Chondrocyte (in vitro differentiated cells): ENCODE measurements at regions not wholly inside any gene's neighbourhood (a gene's known extent, or its start where the extent isn't known, plus 50 kb on each side); places are given as distances from the start of the nearest gene placed in this dataset.

Experiments used
- DNase-seq: peaks from one replicate; pipeline ENCODE4 v3.0.0; 2021; ENCODE audit warnings: mixed read lengths, low spot score
- H3K27ac Mint-ChIP-seq: one replicate; pipeline ENCODE4 v1.8.0; 2021; ENCODE audit warnings: mild to moderate bottlenecking, moderate library complexity, mixed read lengths; ENCODE audit not compliant: unreplicated experiment
- H3K27me3 Mint-ChIP-seq: 2 replicates; pipeline ENCODE4 v1.8.0; 2021; ENCODE audit warnings: low read depth, mixed read lengths
- H3K36me3 Mint-ChIP-seq: 2 replicates; pipeline ENCODE4 v1.8.0; 2021; ENCODE audit warnings: low read depth, mixed read lengths
- H3K4me1 Mint-ChIP-seq: 2 replicates; pipeline ENCODE4 v1.8.0; 2021; ENCODE audit warnings: low read depth, mild to moderate bottlenecking, mixed read lengths
- H3K4me3 Mint-ChIP-seq: one replicate; pipeline ENCODE4 v1.8.0; 2021; ENCODE audit warnings: mild to moderate bottlenecking, moderate library complexity, mixed read lengths; ENCODE audit not compliant: unreplicated experiment
- H3K9me3 Mint-ChIP-seq: 2 replicates; pipeline ENCODE4 v1.8.0; 2021; ENCODE audit warnings: low read depth, mixed read lengths
- TF ChIP-seq, protein P1 (sequence below): fragments of 200-600 bp; sonication (generic); IDR thresholded peaks from 2 replicates; pipeline ENCODE4 v1.5.0; 2021; ENCODE audit warnings: antibody characterized with exemption, mild to moderate bottlenecking, moderate library complexity

DNA sequence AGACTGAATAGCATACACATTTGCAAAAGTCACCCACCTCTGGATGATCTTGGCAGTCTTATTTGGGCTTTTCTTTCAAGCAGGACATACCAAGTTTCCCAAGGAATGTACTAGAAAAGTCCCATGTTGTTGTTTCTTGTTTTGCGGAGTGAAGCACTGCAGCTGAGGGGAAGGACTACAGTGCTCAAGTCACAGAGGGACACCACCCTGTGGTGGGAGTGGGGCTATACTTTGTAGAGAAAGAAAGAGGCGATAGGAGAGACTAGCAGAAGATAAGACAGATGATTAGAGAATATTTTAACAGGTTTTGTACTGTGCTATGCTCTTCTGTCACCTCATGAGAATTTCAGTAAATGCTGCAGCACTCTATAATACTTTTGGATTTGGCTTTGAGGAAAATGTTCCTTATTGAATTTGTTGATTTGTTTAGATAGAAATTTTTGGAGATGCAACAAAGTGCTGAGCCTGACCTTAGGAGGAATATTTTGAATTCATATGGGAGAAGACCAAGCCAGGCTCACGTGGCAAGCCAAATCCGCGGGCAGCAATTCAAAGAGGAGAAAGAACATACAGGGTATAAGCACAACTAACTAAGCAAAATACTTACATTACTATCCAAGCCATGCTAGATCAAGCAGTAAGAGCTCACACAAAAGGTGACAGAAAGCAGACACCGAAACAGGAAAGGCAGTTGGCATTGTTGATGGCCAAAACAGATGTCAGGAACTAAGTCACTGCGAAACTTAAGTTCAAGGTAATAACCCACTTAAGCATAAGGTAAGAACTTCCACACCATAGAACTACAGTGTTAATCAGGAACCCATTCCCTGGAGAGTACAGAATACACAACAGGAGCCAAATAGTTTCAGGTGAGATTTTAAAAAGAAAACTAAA is 280.3 kb upstream of the INTU start:
- TF ChIP-seq, protein P1, sequence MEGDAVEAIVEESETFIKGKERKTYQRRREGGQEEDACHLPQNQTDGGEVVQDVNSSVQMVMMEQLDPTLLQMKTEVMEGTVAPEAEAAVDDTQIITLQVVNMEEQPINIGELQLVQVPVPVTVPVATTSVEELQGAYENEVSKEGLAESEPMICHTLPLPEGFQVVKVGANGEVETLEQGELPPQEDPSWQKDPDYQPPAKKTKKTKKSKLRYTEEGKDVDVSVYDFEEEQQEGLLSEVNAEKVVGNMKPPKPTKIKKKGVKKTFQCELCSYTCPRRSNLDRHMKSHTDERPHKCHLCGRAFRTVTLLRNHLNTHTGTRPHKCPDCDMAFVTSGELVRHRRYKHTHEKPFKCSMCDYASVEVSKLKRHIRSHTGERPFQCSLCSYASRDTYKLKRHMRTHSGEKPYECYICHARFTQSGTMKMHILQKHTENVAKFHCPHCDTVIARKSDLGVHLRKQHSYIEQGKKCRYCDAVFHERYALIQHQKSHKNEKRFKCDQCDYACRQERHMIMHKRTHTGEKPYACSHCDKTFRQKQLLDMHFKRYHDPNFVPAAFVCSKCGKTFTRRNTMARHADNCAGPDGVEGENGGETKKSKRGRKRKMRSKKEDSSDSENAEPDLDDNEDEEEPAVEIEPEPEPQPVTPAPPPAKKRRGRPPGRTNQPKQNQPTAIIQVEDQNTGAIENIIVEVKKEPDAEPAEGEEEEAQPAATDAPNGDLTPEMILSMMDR, result peak; percentile 57
- no peak overlapping the region for H3K4me3 Mint-ChIP-seq
- no peak for DNase-seq
- peaks cover 20% of the 10 kb centered on the region for H3K4me1 Mint-ChIP-seq
- H3K36me3 Mint-ChIP-seq, result no peaks in the 10 kb centered on the region
- H3K9me3 Mint-ChIP-seq, result peaks cover 12% of the 10 kb centered on the region
- H3K27ac Mint-ChIP-seq, result no peak overlapping the region
- no peaks in the 10 kb centered on the region for H3K27me3 Mint-ChIP-seq

DNA sequence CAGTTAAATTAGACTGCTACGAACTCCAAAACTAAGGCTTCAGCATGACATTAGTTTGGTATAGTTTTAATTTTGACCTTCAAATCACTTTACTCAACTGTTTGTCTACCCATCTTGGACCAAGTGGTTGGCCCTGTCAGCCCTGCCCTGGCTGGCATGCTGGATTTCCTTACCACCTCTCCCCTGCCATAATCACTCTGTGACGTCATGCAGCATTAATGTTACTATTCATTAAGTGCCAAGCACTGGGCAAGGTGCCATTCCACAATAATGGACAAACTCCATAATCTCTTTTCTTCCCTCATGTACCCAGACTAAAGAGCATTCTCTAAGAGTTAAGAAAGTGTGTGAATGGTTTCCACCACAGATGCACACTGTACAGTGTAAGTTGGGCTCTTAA is 277.0 kb upstream of the INTU start:
- Mint-ChIP-seq H3K4me1 (peaks cover 20% of the 10 kb centered on the region), H3K36me3 (peaks cover 1% of the 10 kb centered on the region), H3K27ac (no peak overlapping the region), H3K27me3 (no peaks in the 10 kb centered on the region), H3K9me3 (peaks cover 6% of the 10 kb centered on the region), H3K4me3 (no peak overlapping the region)
- no peak for DNase-seq
- TF ChIP-seq, protein P1, result no peak

DNA sequence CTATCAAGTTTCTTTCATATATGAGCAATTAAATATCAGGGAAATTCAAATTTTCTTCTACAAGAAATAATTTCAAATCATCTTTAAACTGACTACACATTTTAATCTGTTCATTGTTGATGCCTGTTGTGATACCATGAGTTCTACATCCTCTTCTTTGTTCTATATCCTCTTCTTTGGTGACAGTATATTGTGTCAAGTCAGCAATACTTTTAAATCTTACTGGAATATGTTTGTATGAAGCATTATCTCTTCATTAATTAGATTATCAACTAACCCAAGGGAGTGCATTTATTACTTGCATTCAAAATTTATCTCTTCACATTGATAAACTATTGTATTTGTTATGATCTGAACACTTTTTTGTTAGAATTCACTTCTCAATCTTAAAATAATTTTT is 275.0 kb upstream of the INTU start:
- peaks cover 13% of the 10 kb centered on the region for H3K4me1 Mint-ChIP-seq
- no peak for DNase-seq
- H3K4me3 Mint-ChIP-seq, result no peak overlapping the region
- H3K9me3 Mint-ChIP-seq, result peaks cover 6% of the 10 kb centered on the region
- no peak overlapping the region for H3K27ac Mint-ChIP-seq
- H3K27me3 Mint-ChIP-seq, result no peaks in the 10 kb centered on the region
- peaks cover 4% of the 10 kb centered on the region for H3K36me3 Mint-ChIP-seq
- TF ChIP-seq, protein P1, result no peak

DNA sequence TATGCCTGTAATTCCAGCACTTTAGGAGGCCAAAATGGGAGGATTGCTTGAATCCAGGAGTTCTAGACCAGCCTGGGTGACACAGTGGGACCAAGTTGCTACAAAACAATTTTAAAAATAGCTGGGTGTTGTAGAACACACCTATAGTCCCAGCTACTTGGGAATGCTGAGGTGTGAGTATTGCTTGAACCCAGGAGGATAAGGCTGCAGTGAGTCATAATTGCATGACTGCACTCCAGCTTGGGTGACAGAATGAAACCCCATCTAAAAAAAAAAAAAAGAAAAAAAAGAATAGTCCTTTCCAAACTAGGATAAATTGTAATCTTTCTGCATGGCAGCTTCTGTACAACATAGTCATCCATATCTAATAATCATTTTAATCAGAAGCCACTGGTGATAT is 270.1 kb upstream of the INTU start:
- H3K9me3 Mint-ChIP-seq, result peaks cover 3% of the 10 kb centered on the region
- H3K27ac Mint-ChIP-seq, result no peak overlapping the region
- TF ChIP-seq, protein P1, result no peak

DNA sequence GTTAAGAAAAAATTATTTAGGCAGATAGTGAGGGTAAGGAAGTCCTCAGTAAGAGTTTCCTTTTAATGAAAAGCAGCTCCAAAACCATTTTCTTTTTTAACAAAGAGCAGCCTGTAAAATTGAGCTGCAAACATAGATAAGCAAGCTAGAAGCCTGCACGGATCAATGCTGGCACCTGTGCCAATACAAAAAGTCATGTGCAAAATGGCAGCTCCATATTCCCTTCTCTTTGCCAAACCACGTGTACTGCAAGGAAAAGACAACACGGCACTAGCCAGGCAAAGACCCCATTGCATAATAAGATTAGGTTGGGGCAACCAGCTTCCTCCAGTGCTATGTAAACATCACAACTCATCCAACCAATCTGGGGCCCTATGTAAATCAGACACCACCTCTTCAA is 268.4 kb upstream of the INTU start:
- no peak overlapping the region for H3K27ac Mint-ChIP-seq
- no peaks in the 10 kb centered on the region for H3K27me3 Mint-ChIP-seq

More for the DNA sequence above, 270.1 kb upstream of the INTU start:
- Mint-ChIP-seq H3K4me1 (peaks cover 3% of the 10 kb centered on the region), H3K4me3 (no peak overlapping the region), H3K36me3 (peaks cover 4% of the 10 kb centered on the region), H3K27me3 (no peaks in the 10 kb centered on the region)
- no peak for DNase-seq

More for the DNA sequence above, 268.4 kb upstream of the INTU start:
- Mint-ChIP-seq H3K4me1 (peaks cover 3% of the 10 kb centered on the region), H3K36me3 (peaks cover 4% of the 10 kb centered on the region), H3K4me3 (no peak overlapping the region), H3K9me3 (peaks cover 3% of the 10 kb centered on the region)
- TF ChIP-seq, protein P1, result no peak
- DNase-seq, result no peak
